NCI-H226 (cell line): ENCODE measurements at regions not wholly inside any gene's neighbourhood (a gene's known extent, or its start where the extent isn't known, plus 50 kb on each side); places are given as distances from the start of the nearest gene placed in this dataset.
"Not testable (repeated sequence)": the region's sequence is repeated elsewhere in the genome, so short reads cannot be mapped to it uniquely, and the experiment has no call there.

Experiments used
- DNase-seq: peaks from one replicate; pipeline ENCODE4 v3.0.0-alpha.2; 2015

DNA sequence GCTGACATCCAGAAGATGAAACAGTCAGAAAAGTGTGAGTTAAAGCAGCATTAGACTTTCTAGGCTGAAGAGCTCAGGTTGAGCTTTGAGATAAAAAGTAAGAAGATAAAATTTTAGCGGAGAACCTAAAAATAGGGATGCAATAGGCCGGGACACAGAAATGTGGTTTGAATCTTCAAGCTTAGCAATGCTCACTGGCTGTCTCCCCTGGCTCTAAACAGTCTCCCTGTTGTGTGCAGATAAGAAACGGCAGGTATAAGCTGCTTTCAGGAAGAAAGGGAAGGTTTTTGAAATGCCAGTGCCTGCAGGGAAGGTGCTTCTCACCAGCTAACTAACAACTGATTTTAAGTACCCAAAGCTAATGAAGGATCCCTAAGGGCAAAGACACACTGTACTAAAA, 718.7 kb upstream of the SGO1 start:
- DNase-seq: no peak

DNA sequence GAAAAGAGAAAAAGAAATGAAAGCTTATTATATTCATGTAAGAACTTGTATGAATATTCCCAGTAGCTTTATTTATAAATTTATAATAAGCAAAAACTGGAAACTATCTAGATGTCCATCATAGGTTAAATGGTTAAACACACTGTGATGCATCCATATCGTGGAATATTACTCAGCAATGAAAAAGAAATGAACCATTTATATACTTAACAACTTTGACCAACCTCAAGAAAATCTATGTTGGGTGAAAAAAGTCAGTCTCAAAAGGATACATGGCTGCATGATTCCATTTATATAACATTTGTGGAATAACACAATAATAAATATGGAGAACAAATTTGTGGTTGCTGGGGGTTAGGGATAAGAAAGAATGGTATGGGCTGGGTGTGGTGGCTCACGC, 713.0 kb upstream of the SGO1 start:
- DNase-seq: no peak

DNA sequence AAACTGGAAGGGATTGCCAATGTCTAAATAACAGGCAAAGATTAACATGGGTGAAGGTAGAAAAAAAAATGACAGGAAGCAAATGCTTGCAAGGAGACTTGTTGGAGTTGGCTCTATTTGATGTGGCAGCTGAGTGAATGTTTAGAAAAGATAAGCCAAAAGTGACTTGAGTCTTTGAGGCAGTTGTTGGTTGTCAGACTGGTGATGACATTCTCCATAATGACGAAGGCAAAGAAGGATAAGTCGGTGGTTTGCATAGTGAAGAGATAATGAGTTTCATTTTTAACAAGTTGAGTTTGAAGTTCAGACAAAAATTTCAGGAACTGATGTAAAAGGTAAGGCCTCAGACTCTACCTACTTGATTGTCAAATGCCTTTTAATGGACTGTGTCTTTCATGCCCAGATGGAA, 704.1 kb upstream of the SGO1 start:
- DNase-seq: no peak

DNA sequence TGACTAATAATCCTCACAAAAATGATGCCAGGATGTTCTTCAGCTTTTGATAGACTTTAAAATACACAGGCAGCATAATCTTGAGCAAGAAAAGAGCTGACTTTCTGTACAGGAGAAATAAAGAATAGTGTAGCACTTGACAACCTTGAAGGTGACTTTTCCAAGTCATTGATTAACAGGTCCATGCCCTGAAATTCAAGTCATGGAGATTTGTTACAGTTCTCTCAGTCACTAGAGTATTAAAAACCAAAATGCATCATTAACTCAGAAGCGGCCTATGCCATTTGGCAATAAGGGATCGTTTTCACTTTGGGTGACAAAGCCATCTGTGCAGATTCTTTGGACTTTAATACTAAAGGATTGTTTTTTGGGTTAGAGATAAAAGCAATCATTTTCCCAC, 692.7 kb upstream of the SGO1 start:
- DNase-seq: no peak

DNA sequence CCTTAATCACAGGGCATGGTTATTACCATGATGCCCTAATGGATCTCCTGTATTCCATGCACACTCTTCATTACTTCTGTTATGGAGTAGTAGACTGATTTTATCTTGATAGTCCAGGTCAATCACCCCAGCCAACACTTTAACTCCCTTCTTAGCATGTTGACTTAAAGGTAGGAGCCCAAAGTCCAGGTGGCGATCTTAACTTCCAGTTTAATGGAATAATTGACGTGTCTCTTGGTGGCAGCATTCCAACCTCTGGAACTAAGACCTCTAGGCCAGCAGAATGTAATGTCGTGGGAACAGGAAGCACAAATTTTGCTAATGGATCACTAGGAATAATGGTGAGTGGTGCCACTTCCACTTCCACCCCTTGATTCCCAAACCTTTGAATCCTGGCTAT, 687.2 kb upstream of the SGO1 start:
- no peak for DNase-seq

DNA sequence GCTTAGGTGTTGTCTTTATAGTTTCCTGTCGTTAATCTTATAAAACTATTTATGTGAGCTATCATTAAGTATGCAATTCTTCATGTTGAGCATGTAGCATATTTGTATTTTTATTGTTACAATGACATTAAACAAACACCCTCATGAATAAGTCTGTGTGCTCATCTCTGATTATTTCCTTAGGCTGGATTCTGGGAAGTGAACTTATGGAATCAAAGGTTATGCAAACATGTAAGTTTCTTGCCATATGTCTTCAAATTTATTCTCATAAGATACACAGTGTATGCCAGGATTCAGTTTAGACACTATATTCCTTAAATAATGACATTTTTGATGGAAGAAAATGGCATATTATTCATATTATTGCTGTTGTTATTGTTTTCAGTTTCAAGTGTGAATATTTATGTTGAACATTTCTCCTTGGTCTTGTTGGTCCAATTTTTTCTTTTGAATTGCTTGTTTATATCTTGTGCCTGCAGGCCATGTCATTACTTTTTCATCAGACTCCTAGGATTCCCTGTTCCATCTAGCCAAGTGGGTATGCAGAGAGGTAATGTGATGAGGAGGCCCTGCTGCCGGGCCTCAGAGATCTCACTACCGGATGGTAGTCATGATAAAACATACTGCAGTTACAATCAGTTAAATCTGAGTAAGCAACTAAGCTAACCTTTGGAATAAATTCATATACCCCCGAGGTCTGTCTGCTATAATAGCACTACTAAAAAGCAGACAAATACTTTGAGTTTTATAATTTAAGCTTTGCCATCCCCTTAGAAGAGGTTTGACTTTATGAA, 684.3 kb upstream of the SGO1 start:
- no peak for DNase-seq

DNA sequence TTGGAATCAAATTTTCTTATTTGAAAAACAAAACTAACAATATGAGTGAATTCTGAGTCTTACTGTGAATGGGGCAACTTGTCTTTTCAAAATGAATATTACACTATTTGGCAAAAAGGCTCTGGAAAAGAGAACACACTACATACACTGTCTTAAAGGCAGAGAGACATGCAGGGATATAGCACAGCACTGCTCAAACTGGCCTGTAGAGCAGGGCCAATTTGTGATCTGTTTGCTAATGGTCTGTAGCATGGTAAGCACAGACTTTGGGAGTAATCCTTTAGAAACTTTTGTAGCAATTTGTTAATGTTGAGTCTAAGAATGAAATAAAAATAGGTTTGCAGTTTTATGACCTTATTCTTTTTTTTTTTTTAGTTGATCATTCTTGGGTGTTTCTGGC, 679.8 kb upstream of the SGO1 start:
- DNase-seq: no peak

DNA sequence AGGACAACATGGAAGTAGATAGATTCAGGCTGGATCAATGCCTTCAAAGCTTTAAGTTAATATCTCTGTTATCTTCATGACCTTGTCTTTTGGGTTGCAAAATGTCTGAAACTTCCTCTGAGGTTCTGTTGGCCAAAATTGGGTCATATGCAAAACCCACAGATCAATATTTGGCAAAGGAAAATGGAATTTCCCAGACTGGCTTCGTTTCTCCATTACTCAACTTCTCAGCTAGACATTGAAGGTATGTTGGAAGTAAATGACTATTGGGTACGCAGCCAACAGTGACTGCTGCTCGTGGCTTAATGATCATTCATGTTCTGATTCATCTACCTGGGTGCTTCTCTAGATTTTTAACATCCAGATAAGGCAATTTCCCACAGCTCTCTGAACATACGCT, 675.4 kb upstream of the SGO1 start:
- no peak for DNase-seq

DNA sequence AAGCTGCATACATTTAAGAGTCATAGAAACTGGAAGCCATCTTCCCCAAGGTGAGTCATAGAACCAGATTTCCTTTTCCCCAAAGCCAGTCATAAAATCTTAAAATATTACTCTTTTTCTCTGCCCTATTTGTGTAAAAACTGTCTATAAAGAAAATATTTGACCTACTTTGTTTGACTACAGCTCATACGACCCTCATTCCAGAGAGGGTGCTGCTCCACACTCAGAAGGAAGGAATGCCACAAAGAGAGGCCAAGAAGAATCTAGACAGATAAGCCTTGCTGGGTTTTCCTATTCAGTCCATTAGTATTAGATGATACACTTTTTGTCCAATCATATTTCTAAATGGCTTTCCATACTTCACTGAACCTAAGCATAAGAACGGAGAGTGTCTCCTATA, 671.6 kb upstream of the SGO1 start:
- peak; percentile 61 for DNase-seq

DNA sequence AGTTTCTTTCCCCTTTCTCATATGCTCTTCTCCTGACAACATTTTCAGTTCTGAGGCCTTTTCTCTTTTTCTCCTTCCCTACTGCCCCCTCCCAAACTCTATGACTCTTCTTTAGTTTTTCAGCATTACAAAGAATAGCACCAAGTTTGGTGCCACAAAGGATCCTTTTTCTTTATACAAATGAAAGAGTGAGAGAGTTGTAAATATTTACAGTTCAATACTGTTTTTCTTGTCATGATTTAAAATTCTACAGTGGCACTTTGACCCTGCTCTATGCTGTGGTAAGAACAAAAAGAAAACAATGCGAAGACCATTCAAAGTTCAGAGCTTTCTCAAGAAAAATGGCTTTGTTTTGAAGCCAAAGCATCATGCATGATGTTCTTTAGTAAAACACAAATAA, 667.9 kb upstream of the SGO1 start:
- DNase-seq: no peak

DNA sequence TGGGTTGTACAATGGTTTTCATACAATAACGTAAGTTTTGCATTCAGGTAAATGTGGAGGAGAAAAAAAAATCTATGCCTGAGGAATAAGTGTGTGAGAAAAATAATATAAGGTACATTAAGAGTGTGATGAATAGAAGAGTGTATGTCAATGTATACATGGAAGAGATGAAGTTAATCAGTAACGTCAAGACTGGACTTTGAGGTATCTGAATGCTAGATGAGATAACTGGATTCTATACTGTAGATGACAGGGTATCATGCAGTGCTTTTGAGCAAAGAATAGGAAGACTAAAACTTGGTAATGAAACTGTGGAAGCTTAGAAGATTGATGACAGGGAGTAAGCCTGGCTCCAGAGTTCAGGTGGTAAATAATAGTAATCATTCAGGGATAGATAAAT, 666.7 kb upstream of the SGO1 start:
- DNase-seq: no peak

DNA sequence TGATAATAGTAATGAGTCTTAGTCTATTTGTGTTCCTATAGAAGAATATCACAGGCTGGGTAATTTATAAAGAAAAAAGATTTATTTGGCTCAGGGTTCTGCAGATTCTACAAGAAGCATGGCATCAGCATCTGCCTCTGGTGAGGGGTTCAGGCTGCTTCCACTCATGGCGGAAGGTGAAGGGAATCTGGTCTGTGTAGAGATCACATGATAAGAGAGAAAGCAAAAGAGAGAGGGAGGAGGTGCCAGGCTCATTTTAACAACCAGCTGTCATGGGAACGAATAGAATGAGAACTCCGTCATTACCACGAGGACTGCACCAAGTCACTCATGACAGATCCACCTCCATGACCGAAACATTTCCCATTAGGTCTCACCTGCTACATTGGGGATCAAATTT, 664.0 kb upstream of the SGO1 start:
- DNase-seq: no peak

DNA sequence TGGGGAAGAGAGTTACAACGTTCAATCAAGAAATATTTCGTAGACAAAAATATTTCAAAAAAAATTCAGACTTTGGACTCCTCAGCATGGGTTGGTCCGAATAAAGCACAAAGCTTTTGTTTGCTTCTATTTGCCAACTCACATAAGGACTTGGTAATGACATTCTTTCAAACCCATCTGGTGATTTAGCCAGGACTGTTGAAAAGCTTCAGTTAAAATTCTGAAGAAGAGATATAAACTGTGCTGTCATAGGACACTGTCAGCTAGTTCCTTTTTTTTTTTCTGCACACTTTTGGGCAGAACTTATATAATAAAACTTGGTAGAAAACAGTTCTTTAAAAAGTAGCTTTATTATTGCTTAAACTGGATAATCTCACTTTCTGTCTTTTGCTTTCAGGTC, 660.8 kb upstream of the SGO1 start:
- no peak for DNase-seq

DNA sequence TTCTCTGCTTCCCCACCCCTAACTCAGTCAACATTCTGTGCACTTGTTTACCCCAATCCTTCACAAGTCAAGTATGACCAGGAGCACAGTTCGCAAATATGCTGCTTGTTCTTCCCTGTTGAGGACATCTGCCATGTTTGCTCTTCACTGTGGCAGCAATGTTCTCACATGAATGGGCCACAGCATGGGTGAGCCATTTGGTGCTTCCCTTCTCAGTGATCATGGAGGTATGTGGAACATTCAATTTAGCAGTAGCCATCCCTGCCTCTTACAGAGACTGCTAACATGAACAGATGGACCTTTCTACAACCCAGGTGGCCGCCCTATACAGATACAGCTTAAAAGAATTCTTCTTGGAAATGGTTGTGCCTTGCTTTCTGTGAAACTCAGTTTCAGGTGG, 660.1 kb upstream of the SGO1 start:
- no peak for DNase-seq

DNA sequence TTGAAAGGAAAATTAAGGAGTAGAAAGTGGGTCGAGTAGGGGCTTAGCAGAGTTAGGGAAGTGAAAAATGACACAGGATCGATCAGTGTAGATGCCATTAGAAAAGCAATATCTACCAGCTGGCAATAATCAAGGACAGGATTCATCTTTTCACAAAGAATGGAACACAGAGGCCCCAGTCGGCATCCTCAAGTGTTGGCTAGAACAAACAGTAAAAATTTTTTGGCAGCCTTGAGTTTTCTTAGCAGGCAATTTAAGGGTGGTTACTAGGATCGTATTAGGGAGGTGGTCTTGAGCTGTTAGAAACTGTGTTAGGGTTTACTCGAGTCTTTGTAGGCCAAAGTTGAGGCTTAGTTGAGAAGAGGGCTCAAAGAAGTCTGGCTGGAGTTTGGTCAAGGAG, 658.8 kb upstream of the SGO1 start:
- DNase-seq: no peak

DNA sequence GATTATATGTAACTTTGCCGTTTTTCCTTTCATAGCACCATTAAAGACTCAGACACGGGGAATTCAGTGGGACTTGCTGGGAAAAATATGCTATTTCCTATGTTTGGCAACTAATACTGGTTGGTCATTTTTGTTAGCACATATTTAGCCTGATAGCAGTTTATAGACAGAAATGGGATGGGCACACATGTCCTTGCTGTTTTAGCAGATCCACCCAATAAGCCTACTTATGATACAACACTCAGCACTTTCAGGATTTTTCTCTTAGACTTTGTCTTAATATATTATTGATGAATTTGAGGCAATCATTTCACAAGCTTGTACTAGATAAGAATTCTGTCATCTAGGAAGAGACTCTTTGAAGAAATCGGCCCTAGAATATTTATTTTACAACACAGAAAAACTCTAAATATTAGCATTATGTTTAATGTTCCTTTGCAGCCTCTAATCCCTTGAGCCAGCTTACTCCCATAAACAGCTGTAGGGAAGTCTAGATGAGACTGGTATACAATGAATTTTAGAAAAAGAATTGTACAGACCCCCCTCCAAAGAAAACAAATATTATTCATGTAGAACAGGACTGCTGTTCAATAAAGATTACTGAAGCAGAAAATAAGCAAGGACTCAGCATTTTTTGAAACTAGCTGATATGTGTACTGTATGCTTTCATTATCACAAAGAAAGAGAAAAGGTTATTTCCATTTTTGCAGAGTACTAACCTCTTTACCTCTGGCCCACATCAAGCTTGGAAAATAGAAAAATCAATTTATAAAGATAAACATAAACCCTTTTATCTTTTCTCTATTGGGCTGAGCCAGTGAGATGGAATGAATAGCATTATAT, 656.8 kb upstream of the SGO1 start:
- no peak for DNase-seq

DNA sequence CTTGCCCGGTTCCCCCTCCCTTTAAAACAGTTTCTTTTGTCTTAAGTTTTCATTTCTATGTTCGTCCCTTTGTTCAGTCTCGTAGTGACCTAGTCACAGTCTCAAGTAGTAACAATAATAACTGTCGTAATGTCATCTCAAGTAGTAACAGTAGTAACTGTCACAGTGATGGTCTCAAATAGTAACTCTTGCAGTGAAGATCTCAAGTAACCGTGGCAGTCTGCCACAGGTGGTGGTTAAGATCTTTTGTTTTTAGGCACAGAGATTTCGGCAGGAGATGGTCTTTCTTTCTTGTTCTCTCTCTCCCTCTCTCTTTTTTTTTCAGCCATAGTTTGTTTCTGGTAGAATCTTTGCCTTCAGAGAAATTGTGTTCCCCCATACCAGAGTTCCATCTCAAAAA, 656.0 kb upstream of the SGO1 start:
- DNase-seq: no peak

DNA sequence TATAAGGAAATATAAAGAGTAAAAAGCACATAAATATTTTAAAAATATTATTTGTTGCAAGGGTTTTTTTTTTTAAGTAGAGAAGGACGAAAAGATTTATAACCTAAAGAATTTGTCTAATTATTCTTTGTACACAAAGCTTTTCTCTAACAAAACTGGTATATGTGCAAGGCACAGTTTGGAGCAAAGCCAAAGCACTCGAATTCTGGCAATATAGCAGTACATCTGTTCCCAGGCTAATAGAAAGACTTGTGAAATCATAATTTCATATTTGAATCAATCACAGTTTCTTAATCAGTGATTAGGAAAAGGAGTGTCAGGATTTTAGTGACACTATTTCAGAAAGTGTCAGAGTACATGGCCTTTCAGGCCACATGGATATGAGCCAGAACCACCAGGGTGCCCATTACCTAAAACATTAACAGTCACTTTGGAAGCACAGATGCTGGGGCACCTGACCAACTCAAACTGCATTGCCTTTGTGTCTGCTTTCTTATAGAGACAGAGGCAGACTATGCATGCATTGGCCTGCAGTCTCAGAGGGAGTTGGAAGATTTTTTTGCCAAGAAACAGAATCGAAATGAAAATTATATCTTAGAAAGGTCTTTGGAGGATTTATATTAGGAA, 651.8 kb upstream of the SGO1 start:
- no peak for DNase-seq

DNA sequence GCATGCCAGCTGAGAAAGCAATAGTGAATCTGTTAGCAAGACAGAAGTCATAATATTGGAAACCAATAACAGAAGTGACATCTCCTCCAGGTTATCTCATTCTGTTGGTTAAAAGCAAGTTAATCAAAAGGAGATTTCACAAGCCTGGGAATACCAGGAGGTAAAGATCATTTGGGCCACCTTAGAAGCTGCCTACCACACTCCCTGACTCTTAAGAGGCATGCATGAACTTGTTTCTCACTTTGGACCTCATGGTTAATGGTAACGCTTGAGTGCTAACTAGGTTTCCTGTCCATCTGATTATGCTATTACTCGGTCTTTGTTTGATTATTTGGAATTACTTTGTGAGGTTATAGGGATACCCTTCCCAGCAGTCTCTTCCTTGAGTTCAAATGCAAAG, 650.8 kb upstream of the SGO1 start:
- no peak for DNase-seq

DNA sequence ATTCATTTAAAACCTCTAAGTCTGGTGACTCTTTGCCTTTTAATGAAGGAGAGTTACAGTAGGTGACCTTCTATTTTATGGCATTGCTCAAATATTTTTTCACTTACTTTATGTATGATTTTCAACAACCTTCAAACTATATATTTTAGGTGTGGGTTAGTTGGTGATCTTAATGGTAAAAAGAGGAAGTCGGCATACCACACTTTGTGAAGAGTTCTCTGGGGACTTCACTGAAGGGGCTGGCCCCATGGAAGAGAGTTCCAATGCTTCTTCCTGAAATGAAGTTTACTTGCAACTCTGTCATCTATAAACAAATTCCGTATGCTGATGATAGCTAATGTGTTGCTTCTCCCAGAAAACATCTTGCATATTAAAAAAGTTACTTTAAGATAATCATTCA, 647.0 kb upstream of the SGO1 start:
- no peak for DNase-seq

DNA sequence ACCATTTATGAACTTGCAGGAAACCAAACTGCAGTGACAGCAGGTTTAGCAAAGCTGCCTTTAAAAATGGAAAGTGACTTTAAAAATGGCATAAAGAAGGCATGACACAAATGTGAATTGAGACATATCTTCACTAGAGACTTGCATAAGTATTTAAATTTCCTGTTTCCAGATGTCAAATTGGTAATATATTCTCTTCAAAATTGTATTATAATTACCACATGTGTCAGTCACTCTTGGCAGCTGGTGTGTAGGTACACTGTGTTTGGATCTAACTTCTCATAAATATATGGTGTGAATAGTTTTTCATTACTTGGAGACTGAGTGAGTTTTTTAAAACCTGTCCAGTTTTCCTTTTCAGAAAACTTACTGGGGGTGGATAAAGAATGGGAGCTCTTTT, 636.2 kb upstream of the SGO1 start:
- no peak for DNase-seq

DNA sequence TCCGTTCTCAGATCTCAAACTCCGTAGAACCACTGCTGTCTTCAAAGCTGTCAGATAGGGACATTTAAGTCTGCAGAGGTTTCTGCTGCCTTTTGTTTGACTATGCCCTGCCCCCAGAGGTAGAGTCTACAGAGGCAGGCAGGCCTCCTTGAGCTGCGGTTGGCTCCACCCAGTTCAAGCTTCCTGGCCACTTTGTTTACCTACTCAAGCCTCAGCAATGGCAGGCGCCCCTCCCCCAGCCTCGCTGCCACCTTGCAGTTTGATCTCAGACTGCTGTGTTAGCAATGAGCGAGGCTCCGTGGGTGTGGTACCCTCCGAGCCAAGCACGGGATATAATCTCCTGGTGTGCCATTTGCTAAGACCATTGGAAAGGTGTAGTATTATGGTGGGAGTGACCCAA, 634.9 kb upstream of the SGO1 start:
- DNase-seq: not testable (repeated sequence)

DNA sequence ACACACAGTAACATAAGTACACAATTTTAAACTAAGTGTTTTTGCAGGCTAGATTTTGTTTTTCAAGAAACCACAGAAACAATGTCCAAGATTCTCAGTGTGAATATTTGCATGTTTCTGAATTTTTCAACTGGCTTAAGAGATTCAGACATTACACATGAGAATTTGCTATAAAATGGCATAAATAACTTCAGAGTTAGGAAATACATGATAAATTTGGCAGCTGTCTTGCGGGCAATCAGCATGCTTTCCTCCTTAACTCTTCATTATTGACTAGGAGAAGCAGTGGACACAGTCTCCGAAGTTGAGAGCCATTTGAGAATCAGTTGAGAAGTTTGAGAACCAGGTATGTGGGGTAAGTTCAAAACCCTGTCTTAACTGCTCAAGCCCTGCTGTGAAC, 625.6 kb upstream of the SGO1 start:
- DNase-seq: no peak

DNA sequence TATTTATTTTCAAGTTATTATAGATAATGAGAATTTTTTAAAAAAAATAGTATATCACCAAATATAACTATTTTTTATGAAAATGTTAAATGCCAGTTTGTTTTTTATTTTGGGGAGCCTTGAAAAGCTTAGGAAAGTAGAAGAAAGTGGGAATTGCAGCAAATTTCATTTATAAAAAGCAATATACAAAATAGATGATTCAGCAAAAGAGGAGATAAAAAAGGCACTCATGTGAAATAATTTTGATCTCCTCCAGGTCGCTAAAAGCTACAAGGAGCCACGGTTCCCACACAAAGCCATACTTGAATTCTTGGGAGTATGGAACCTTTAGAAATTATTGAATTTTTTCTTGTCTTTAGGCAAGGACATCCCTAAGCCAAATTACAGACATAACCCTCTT, 625.0 kb upstream of the SGO1 start:
- DNase-seq: no peak
